HEK293 (cell line): ENCODE measurements at regions not wholly inside any gene's neighbourhood (a gene's known extent, or its start where the extent isn't known, plus 50 kb on each side); places are given as distances from the start of the nearest gene placed in this dataset.

Source experiments
- KLF7 ChIP-seq: fragments of 450-650 bp; formaldehyde crosslinking; IDR thresholded peaks from 2 replicates; pipeline ENCODE4 v1.5.1; 2016; ENCODE audit warnings: missing biosample characterization, missing genetic modification characterization, borderline replicate concordance
- PRDM1 ChIP-seq: fragments of 450-650 bp; formaldehyde crosslinking; IDR thresholded peaks from 2 replicates; pipeline ENCODE4; 2016; ENCODE audit warnings: missing biosample characterization, missing genetic modification characterization
- ZNF121 ChIP-seq: fragments of 450-650 bp; formaldehyde crosslinking; IDR thresholded peaks from 2 replicates; pipeline ENCODE4 v1.5.1; 2016; ENCODE audit warnings: missing biosample characterization, missing genetic modification characterization
- ZNF24 ChIP-seq: fragments of 450-650 bp; formaldehyde crosslinking; IDR thresholded peaks from 2 replicates; pipeline ENCODE4 v1.5.1; 2016; ENCODE audit warnings: missing biosample characterization, missing genetic modification characterization
- ZNF274 ChIP-seq, 2 experiments: fragments of 200-500 bp in 1 of 2; fragments of 450-650 bp in 1 of 2; sonication (Bioruptor generic) in 1 of 2; formaldehyde crosslinking in 1 of 2; IDR thresholded peaks; 2 replicates each; pipeline versions ENCODE4 v1.5.1 to v1.6.1; 2014 to 2016; ENCODE audit warnings: borderline replicate concordance in 1 of 2, inconsistent platforms in 1 of 2, low read length in 1 of 2, missing biosample characterization in 1 of 2, missing genetic modification characterization in 1 of 2
- ZNF768 ChIP-seq: fragments of 450-650 bp; formaldehyde crosslinking; IDR thresholded peaks from 2 replicates; pipeline ENCODE4 v1.5.1; 2018; ENCODE audit warnings: missing biosample characterization, mild to moderate bottlenecking, missing genetic modification characterization
- TF ChIP-seq, protein P1 (sequence below): fragments of 450-650 bp; formaldehyde crosslinking; IDR thresholded peaks from 2 replicates; pipeline ENCODE4 v1.5.1; 2016; ENCODE audit warnings: missing biosample characterization, missing genetic modification characterization
- TF ChIP-seq, protein P2 (sequence below): fragments of 450-650 bp; formaldehyde crosslinking; IDR thresholded peaks from 2 replicates; pipeline ENCODE4 v1.5.1; 2017; ENCODE audit warnings: missing biosample characterization, mild to moderate bottlenecking, missing genetic modification characterization, moderate library complexity

DNA sequence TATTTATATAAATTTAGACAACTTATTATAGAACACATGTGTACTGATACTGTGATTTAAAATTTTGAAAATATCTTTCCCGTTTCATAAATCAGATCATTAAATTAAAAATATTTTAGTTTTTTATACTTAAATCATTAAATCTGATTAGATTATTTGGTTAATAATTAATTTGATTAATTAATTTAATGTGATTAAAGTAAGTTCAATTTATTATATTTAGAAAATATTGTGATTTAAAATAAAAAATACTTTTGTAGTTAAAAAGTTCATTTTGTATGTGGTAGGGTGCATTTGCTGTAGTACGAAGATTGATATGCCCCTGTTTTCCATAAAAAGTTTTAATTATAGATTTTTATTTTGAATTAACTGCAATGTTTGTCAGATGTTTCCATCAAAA is 1323.4 kb downstream of the RAPGEF2 start:
- no peak for TF ChIP-seq KLF7 (tag by site-specific recombination)
- TF ChIP-seq, protein P1, sequence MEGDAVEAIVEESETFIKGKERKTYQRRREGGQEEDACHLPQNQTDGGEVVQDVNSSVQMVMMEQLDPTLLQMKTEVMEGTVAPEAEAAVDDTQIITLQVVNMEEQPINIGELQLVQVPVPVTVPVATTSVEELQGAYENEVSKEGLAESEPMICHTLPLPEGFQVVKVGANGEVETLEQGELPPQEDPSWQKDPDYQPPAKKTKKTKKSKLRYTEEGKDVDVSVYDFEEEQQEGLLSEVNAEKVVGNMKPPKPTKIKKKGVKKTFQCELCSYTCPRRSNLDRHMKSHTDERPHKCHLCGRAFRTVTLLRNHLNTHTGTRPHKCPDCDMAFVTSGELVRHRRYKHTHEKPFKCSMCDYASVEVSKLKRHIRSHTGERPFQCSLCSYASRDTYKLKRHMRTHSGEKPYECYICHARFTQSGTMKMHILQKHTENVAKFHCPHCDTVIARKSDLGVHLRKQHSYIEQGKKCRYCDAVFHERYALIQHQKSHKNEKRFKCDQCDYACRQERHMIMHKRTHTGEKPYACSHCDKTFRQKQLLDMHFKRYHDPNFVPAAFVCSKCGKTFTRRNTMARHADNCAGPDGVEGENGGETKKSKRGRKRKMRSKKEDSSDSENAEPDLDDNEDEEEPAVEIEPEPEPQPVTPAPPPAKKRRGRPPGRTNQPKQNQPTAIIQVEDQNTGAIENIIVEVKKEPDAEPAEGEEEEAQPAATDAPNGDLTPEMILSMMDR (tag by site-specific recombination): no peak
- no peak for TF ChIP-seq ZNF768 (tag by site-specific recombination)
- TF ChIP-seq, protein P2, sequence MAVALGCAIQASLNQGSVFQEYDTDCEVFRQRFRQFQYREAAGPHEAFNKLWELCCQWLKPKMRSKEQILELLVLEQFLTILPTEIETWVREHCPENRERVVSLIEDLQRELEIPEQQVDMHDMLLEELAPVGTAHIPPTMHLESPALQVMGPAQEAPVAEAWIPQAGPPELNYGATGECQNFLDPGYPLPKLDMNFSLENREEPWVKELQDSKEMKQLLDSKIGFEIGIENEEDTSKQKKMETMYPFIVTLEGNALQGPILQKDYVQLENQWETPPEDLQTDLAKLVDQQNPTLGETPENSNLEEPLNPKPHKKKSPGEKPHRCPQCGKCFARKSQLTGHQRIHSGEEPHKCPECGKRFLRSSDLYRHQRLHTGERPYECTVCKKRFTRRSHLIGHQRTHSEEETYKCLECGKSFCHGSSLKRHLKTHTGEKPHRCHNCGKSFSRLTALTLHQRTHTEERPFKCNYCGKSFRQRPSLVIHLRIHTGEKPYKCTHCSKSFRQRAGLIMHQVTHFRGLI (tag by site-specific recombination): no peak
- no peak for TF ChIP-seq ZNF24 (tag by site-specific recombination)
- no peak for TF ChIP-seq ZNF274 (IDR thresholded peaks at IDR 0.05; ENCODE audit: low read length)
- no peak for TF ChIP-seq ZNF274 (tag by site-specific recombination; IDR thresholded peaks at IDR 0.05; ENCODE audit: borderline replicate concordance)
- no peak for TF ChIP-seq ZNF121 (tag by site-specific recombination)
- TF ChIP-seq PRDM1 (tag by site-specific recombination): no peak
